Gastrocnemius medialis (tissue), 4 donors: ENCODE measurements at regions not wholly inside any gene's neighbourhood (a gene's known extent, or its start where the extent isn't known, plus 50 kb on each side); places are given as distances from the start of the nearest gene placed in this dataset.

ENCODE experiments used
- POLR2A ChIP-seq, 2 donors: fragments of 450-650 bp; IDR thresholded peaks; one replicate each; pipeline ENCODE4 v1.6.1; 2017; ENCODE audit warnings: antibody characterized with exemption in 2 of 2, mild to moderate bottlenecking in 2 of 2, moderate library complexity in 2 of 2
- TF ChIP-seq, protein P1 (sequence below), 5 experiments: fragments of 450-650 bp in 3 of 5; fragments of 200-600 bp in 2 of 5; sonication (generic) in 2 of 5; IDR thresholded peaks in 4 of 5; conservative IDR thresholded peaks in 1 of 5; 1 replicate in 4 of 5; 2 replicates in 1 of 5; pipeline ENCODE4 v1.5.1; 2016 to 2019; ENCODE audit warnings: antibody characterized with exemption in 5 of 5, mild to moderate bottlenecking in 3 of 5, moderate library complexity in 3 of 5

GRCh38 chr1:239233626-239234025 is 152.7 kb upstream of the CHRM3 start:
- TF ChIP-seq, protein P1, sequence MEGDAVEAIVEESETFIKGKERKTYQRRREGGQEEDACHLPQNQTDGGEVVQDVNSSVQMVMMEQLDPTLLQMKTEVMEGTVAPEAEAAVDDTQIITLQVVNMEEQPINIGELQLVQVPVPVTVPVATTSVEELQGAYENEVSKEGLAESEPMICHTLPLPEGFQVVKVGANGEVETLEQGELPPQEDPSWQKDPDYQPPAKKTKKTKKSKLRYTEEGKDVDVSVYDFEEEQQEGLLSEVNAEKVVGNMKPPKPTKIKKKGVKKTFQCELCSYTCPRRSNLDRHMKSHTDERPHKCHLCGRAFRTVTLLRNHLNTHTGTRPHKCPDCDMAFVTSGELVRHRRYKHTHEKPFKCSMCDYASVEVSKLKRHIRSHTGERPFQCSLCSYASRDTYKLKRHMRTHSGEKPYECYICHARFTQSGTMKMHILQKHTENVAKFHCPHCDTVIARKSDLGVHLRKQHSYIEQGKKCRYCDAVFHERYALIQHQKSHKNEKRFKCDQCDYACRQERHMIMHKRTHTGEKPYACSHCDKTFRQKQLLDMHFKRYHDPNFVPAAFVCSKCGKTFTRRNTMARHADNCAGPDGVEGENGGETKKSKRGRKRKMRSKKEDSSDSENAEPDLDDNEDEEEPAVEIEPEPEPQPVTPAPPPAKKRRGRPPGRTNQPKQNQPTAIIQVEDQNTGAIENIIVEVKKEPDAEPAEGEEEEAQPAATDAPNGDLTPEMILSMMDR (IDR thresholded peaks at IDR 0.05 in 4 of 5, conservative IDR thresholded peaks at IDR 0.05 in 1 of 5), result no peak
- TF ChIP-seq POLR2A (IDR thresholded peaks at IDR 0.05), result no peak
